DMS53 (cell line): ENCODE measurements at regions not wholly inside any gene's neighbourhood (a gene's known extent, or its start where the extent isn't known, plus 50 kb on each side); places are given as distances from the start of the nearest gene placed in this dataset.

Experiments
- DNase-seq: peaks from one replicate; lab custom pipeline; 2025; lab: John Stamatoyannopoulos, UW

DNA sequence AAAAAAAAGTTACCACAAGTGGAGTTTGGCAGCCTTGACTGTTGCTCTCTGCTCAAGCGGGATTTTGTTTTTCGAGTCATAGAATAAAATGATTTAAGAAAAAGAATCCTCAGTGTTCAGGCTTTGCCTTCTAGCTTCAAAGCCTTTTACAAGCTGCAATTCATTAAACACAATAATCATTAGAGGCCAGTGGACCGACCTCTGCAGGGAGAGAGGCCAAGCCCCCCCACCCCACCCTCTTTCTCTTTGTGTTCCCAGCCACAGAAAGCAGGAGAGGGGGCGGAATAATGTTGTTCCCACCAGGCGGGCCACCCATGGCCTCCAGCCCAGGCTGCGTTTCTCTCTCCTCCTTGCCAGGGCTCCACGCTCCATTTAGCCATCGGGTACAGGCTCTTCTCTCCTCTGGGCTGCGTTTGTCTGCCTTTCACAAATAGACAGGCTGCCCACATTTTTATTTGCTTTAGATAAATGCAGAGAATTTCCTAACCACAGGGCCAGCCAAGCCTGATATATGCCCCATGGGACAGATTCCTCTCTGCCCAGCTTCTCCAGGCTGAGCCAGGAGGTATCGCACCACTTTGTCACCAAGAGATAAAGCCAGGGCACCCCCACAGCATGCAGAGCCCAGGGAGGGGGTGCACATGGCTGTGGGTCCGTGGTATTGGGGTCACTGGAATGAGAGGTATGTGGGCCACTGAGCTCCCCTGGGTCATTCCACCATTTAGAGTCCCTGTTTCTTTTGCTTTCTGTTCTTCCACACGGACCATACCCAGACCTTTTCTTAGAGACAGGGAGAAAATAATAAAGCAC, 318.8 kb downstream of the PIK3R1 start:
- DNase-seq, result peak; percentile 35

DNA sequence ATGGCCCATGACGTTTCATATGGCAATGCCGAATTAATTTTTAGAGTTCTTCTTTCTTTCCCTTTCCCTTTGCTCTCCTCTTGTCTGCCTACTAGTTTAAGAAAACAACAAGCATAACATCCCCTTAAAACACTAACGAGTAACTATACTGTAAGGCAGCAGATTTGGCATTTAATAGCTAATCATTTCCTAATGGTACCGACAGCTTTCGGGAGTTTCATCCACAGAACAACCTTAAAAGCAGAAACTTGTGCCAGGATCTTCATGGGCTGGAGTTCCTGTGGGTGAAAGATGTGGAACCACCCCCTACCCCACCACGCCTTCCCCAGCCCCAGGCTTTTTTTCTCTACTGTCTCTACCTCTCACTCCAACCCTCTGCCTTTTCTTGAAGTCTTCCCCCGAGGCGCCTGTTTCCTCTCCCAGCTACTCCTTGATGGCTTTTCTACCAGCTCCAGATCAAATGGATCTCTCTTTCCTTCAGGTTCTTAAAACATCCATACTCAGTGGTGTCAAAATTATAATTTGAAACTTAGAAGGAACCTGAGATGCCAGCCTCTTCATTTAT, 319.5 kb downstream of the PIK3R1 start:
- no peak for DNase-seq

DNA sequence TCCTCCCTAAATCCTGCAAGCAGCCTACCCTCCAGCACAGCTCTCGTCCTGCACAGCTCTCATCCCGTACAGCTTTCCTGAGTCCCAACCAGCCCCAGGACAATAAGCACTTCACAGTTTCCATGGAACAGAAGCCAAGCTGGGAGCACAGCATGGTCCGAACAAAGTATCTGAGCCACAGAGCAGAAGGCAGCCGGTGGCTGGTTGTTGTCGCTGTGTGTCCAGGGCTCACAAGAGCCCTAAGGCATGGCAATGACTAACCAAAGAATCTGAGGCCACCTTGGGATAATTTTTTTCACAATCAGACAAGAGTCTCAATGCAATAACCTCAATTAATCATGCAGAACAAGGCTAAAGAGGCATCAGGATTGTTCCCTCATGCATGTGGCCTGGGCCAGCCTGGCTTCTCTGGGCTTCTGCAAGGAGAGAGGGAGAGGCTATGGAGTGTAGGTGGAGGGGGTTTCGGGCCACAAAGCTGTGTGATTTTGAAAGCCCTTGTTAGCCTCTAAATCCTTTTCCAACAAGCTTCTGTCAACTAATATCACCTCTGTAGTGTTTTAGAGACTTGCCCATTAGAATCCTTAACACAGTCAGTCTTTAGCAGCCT, 323.4 kb downstream of the PIK3R1 start:
- no peak for DNase-seq

DNA sequence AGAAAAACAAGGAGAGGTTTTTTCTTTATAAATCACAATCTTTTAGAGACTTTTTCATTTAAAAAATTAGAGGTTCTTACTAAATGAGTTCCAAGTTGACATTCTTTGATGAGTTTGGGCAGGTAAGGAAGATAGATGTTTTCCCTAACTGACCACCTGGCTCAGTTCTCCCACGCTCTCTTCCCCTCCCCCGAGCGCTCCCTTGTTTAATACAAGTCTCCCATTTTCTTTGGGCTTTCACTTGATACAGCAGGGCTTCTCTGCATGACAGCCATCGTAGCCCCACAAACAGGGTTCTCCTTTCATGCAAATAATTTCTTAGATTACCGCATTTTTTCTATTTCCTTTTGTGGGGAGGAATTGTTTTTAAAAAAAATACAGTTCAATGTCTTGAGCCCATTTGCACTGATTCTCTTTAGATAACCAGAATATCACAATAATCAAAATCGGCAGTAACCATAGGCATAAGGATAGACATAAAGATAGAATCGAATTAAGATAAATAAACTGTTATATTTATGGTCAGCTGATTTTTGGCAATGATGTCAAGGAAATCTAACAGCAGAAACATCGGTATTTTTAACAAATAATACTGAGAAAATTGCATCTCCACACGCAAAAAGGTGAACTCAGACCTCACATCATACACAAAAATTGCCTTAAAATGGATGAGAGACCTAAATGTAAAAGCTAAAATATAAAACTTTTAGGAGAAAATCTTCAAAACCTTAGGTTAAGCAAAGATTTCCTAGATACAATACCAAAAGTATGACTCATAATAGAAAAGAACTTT, 325.4 kb downstream of the PIK3R1 start:
- DNase-seq, result no peak

- no peak for DNase-seq
Measured at GRCh38 chr5:68542207-68542606, 326.7 kb downstream of the PIK3R1 start.

GRCh38 chr5:68543212-68543611, 327.7 kb downstream of the PIK3R1 start:
- peak; percentile 10 for DNase-seq

DNA sequence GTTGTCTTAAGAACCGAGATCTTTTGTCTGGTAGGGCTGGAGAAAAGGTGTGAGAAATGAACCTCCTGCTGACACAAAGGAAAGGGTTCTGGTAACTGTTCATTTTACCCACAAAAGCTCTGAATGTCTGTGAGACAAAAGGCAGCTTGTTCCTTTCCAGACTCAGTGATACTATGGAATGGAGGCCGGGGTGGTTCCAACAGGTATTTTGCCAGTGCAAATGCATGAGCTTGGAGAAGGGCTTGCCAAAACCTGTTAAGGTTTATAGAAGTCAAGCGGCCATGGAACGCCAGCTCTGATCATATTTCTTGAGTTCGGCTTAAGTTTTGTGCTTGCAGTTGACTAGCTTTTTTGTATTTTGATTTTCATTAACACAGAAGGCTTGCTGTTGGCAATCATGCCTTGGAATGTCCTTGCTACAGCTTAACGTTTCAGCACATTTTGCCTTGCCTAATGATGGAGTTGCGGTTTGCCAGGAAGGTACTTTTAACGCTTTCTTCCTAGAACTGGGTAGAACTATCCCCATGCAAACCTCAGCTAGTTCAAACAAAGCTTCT, 328.6 kb downstream of the PIK3R1 start:
- no peak for DNase-seq

GRCh38 chr5:68544648-68545552, 329.3 kb downstream of the PIK3R1 start:
- peak; percentile 56 for DNase-seq

DNA sequence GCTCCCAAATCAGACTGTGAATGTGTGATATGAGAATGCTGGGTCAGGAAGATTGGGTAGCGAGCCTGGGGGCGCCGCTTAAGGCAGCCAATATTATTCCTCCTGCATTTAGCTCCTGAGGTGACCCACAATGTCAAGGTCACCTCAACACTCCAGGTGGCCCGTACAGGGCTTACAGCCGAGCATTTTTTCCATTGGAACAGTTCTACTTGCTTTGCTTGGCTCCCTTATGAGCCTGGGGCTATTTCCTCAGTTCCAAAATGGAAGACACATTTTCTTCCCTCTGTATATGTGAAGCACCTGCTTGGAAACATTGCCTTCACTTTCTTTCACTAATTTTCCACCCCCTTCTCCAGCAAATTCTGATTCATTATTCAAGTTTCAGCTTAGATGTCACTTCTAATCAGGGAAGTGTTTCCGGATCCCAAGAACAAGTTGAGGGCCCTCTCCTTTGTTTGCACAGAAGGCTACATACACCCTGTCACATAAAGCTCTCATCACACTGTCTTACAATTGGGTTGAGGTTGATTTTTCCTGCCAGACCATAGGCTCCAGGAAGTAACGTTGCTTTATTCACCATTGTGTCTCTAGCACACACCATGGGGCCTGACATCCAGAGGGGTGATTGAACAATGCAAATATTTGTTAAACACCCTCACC, 330.2 kb downstream of the PIK3R1 start:
- DNase-seq, result peak; percentile 85

GRCh38 chr5:68547056-68547455, 331.5 kb downstream of the PIK3R1 start:
- DNase-seq, result no peak

DNA sequence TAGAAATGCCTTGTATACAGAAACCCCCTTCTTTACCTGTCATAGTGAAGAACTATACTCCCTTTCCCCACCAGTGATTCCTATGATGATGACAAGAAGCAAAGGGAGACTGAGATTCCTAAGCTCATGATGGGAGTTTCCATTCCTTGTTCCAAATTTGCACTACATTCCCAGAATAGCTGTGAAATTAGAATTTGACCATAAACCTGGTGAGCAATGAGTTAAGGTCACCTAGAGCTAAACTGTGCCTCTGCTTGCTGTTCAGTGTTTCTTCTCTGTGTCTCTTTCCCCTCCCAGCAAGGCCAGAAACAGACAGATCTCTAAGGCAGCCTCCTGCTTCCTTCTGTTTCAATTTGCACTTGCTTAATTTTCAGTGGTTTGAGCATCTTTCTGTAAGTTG, 332.1 kb downstream of the PIK3R1 start:
- DNase-seq, result no peak

DNA sequence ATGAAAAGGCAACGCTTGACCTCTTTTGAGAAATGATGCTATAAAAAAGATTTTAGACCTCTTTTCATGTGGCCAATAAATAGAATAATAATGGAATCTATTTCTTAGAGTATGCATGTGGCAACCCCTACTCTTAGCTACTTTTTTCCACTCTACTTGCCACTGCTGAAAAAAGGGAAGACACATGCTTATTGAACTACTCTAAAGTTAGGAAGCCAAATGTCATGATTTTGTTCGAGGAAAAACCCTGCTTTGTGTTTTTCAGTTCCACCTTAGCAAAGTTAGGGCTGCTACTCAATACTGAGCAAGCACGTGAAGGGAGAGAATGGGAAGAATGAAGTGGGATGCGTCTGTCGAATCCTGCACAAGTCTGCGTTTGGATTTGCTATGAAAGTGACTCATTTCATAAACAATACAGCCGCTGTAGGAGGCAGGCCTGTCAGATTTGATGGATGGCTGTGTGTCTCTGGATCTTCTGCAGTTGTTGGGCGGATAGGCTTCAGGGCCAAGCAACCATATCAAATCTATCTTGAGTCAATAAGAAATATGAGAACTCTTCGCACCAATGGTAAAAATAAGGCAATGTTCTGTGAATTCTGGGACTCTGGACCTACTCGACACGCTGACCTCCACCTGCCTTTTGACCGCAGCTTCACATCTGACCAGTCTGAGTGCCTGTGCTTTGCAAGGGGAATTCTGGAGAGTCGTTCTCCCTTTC, 333.6 kb downstream of the PIK3R1 start:
- peak; percentile 97 for DNase-seq

GRCh38 chr5:68550015-68550414, 334.5 kb downstream of the PIK3R1 start:
- DNase-seq, result no peak

DNA sequence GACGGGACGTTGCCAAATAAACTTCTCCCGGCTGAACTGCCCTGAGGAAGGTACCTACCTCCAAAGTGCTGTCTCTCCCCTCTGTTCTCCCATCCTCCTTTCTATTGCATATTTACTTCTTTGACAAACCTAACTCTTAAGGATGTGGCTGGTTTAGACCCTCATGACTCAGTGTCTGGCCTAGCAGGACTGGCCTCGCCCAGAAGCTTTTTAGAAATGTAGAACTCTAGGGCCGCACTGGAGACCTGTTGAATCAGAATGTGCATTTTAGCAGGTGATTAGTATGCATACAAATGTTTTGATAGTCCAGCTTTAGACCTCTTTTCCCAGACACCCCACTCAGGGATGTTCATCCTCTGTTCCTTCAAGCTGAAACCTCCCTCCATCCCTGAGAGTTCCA, 335.9 kb downstream of the PIK3R1 start:
- no peak for DNase-seq

DNA sequence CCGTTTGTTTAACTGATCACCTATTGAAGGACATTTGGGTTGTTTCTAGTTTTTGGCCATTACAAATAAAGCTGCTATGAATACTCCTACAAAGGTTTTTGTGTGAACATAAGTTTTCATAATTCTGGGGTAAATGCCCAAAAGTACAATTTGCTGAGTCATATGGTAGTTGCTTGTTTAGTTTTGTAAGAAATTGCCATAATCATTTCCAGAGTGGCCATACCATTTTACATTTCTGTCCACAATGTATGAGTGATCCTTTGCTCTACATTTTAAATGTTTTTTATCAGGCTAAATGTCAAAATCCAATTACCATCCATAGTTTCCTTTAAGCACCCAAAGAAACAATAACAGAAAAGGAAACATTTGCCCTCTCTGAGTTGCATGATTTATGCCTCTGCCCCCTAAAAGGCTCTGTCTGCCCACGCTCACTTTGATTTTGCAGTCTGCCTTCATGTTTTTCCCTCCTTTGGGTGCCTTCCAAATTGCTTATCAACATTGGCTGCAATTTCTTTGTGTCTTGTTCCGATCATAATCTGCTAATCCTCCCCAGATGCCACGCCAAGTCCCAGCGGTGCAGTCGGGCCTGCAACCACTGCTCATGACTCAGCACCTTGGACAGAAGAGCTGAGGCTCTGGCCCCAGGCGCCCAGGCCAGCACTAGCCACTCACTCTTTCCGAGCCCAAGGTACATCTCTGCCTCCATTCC, 339.2 kb downstream of the PIK3R1 start:
- DNase-seq, result no peak

DNA sequence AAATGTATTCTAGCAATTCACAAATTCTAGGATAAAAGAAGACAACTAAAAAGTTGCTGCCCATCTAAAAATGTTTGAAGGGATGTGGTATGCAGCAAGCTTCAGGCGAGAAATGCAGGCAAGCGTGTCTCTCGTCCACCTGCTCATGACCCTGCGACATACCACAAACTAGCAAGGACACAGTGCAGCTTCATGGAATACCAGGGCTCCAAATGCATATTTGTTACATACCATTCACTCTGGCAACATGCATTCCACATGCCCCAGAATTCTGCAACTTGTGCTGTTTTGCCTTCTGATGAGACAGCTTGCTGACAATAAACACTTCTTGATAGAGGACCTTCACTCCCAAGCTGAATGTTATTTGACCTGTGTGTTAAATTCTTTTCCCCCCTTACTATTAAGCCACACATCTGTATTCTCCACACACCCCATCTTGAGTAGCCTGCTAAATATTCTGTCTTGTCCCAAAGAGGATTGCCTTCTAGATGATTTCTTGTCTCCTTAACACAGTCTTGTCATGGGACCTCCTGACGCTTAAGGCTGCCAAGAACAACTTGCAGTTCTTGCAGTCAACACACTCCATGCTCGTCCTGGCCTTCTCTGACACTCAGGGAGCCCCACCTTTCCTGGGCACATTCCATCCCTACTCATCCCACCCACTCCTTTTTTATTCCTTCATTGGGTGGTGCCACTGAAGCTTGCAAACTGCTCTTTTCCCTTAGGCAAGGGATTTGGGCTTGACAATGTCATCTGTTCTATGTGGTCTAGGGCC, 340.5 kb downstream of the PIK3R1 start:
- DNase-seq, result no peak

DNA sequence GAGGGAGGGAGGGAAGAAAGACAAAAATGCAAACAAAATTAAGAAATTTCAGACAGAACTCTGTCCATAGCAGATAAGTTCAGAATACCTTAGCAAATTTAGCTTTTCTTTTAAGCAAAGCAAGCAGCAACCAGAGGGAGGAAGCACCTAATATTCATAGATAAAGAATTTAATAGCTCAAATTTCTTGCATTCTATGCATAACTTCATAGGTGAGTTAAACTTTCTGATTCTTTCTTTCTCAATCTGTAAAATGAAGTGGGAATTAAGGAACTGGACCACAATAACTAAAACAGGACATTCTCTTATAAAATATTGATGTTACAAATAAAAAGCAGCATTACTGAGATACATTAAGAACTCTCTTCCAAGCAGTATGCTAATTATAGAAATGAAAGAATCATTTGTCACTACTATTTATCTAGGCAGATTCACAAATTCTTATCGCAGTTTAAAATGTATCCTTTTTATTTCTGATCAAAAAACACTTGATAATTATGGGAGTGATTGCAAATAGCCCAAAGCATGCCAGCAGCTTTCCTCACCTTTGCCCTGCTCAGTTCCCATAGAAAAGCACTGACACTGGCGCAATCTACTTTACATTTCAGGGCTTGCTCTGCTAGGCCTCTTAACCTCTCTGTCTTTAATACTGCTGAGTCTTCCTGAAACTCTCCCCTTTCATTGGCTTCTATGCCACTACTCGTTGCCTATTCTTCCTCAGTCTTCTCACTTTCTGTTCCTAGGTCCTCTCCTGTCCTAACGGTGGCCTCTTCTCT, 341.8 kb downstream of the PIK3R1 start:
- no peak for DNase-seq

DNA sequence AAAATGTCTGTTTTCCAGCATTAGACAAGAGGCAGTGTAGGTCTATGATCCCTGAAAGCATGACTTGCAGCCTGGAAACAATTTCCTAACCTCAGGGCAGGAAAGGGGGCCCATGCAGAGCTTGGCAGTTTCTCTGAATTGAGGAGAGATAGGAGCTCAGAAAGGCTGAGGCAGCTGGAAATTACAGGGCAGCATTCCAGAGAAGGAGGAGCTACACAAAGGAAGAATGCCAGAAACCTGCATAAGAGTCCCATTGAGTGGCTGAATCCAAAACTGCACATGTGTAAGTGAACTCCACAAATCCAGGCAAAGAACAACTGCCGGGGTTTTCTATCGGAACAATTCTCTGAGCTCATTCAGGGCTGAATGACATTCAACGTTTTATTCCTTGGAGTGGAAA, 346.8 kb downstream of the PIK3R1 start:
- peak; percentile 31 for DNase-seq
